ENCODE measurements at regions not wholly inside any gene's neighbourhood (a gene's known extent, or its start where the extent isn't known, plus 50 kb on each side); places are given as distances from the start of the nearest gene placed in this dataset.

- TF ChIP-seq CTCF (IDR thresholded peaks at IDR 0.05): no peak
- no peak for TF ChIP-seq POLR2A (IDR thresholded peaks at IDR 0.05)
These were observed 110.5 kb upstream of the ADAMTS9 start for GRCh38 chr3:64798316-64798715.
